ENCODE measurements at regions not wholly inside any gene's neighbourhood (a gene's known extent, or its start where the extent isn't known, plus 50 kb on each side); places are given as distances from the start of the nearest gene placed in this dataset.

DNA sequence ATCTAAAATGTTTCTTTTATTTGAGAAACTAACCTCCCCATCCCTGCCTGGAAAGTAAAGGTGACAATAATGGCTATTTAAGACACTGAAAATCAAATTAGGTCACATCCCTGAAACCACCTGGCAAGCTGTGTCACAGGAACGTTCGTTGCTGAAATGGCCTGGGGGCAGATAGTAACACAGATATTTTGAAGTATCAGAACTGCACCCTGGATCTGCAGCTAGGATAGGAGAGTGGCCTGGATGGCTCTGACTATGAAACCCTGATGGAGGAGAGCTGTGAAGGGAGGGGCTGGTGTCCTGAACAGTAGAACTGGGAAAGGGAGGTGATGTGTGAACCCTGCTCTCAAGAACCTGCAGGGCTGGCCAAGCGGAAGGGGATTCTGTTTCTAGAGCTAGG, 648.3 kb upstream of the CFAP20DC start:
- DNase-seq (ENCODE audit: low spot score in 2 of 2) (no peak), ATAC-seq (replicated peaks; ENCODE audit: extremely low read depth, poor library complexity, severe bottlenecking) (no peak)
- no peak overlapping the region for H3K4me3 Mint-ChIP-seq
- H3K27ac Mint-ChIP-seq (ENCODE audit: low read depth), result no peak overlapping the region
- no peaks in the 10 kb centered on the region for H3K9me3 Mint-ChIP-seq
- H3K27me3 Mint-ChIP-seq, result no peaks in the 10 kb centered on the region
- H3K36me3 Mint-ChIP-seq (ENCODE audit: insufficient read depth), result peaks cover 3% of the 10 kb centered on the region
- H3K4me1 Mint-ChIP-seq, result no peaks in the 10 kb centered on the region

DNA sequence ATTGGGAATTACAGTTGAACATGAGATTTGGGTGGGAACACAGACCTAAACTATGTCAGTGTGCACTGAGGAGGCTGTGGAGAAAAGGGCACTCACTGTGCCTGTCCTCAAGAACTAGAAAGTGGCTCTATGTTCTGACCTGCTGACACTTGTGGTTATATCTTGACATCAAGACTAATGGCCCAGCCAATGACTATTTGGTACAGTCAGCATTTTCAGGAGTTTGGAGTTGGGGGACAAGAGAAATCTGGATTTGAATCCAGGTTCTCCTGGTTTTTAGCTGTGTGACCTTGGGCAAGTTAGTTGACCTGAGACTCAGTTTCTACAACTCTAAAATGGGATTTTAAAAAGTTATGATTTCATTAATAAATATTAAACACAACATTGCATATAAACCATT, 647.0 kb upstream of the CFAP20DC start:
- no peaks in the 10 kb centered on the region for H3K9me3 Mint-ChIP-seq
- no peak overlapping the region for H3K27ac Mint-ChIP-seq (ENCODE audit: low read depth)
- no peaks in the 10 kb centered on the region for H3K27me3 Mint-ChIP-seq
- H3K4me1 Mint-ChIP-seq, result no peaks in the 10 kb centered on the region
- DNase-seq (ENCODE audit: low spot score in 2 of 2) (no peak), ATAC-seq (replicated peaks; ENCODE audit: extremely low read depth, poor library complexity, severe bottlenecking) (no peak)
- peaks cover 3% of the 10 kb centered on the region for H3K36me3 Mint-ChIP-seq (ENCODE audit: insufficient read depth)
- H3K4me3 Mint-ChIP-seq, result no peak overlapping the region

GRCh38 chr3:59695860-59696259, 646.0 kb upstream of the CFAP20DC start:
- no peak for ATAC-seq (replicated peaks; ENCODE audit: extremely low read depth, poor library complexity, severe bottlenecking)
- Mint-ChIP-seq H3K27ac (ENCODE audit: low read depth) (no peak overlapping the region), H3K4me1 (no peaks in the 10 kb centered on the region), H3K27me3 (no peaks in the 10 kb centered on the region), H3K4me3 (no peak overlapping the region), H3K9me3 (no peaks in the 10 kb centered on the region), H3K36me3 (ENCODE audit: insufficient read depth) (peaks cover 3% of the 10 kb centered on the region)
- no peak for DNase-seq (ENCODE audit: low spot score in 2 of 2)

- Mint-ChIP-seq H3K27me3 (no peaks in the 10 kb centered on the region), H3K4me1 (no peaks in the 10 kb centered on the region), H3K36me3 (ENCODE audit: insufficient read depth) (peaks cover 2% of the 10 kb centered on the region), H3K27ac (ENCODE audit: low read depth) (no peak overlapping the region), H3K4me3 (no peak overlapping the region), H3K9me3 (no peaks in the 10 kb centered on the region)
- DNase-seq (ENCODE audit: low spot score in 2 of 2), result no peak
- ATAC-seq (replicated peaks; ENCODE audit: extremely low read depth, poor library complexity, severe bottlenecking), result no peak
Measured at GRCh38 chr3:59692117-59692516, 642.3 kb upstream of the CFAP20DC start.

GRCh38 chr3:59690886-59691285, 641.1 kb upstream of the CFAP20DC start:
- Mint-ChIP-seq H3K9me3 (no peaks in the 10 kb centered on the region), H3K27ac (ENCODE audit: low read depth) (no peak overlapping the region), H3K27me3 (no peaks in the 10 kb centered on the region), H3K4me1 (no peaks in the 10 kb centered on the region), H3K4me3 (no peak overlapping the region), H3K36me3 (ENCODE audit: insufficient read depth) (peaks cover 2% of the 10 kb centered on the region)
- ATAC-seq (replicated peaks; ENCODE audit: extremely low read depth, poor library complexity, severe bottlenecking), result no peak
- no peak for DNase-seq (ENCODE audit: low spot score in 2 of 2)

DNA sequence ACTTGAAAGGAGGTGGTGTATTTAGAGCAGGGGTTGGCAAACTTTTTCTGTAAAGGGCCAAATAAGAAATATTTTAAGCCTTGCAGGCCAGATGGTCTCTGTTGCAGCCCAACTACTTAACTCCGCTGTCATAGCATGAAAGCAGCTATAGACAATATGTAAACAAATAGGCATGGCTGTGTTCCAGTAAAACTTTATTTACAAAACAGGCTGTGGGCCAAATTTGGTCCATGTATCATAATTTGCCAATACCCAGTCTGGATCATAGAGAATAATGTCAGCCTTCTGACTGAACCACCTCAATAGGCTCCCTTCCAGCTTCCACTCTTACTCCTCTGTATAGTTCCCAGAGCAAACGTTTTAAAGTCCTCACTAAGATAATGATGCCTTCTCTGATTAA, 638.8 kb upstream of the CFAP20DC start:
- no peaks in the 10 kb centered on the region for H3K9me3 Mint-ChIP-seq
- DNase-seq (ENCODE audit: low spot score in 2 of 2) (no peak), ATAC-seq (replicated peaks; ENCODE audit: extremely low read depth, poor library complexity, severe bottlenecking) (no peak)
- H3K4me3 Mint-ChIP-seq, result no peak overlapping the region
- H3K4me1 Mint-ChIP-seq, result no peaks in the 10 kb centered on the region
- H3K36me3 Mint-ChIP-seq (ENCODE audit: insufficient read depth), result no peaks in the 10 kb centered on the region
- H3K27me3 Mint-ChIP-seq, result no peaks in the 10 kb centered on the region
- no peak overlapping the region for H3K27ac Mint-ChIP-seq (ENCODE audit: low read depth)

- Mint-ChIP-seq H3K9me3 (no peaks in the 10 kb centered on the region), H3K27ac (ENCODE audit: low read depth) (no peak overlapping the region), H3K4me1 (no peaks in the 10 kb centered on the region), H3K4me3 (no peak overlapping the region), H3K36me3 (ENCODE audit: insufficient read depth) (no peaks in the 10 kb centered on the region), H3K27me3 (no peaks in the 10 kb centered on the region)
- no peak for DNase-seq (ENCODE audit: low spot score in 2 of 2)
- ATAC-seq (replicated peaks; ENCODE audit: extremely low read depth, poor library complexity, severe bottlenecking), result no peak
Measured at GRCh38 chr3:59685432-59685831, 635.6 kb upstream of the CFAP20DC start.

GRCh38 chr3:59684766-59685165, 634.9 kb upstream of the CFAP20DC start:
- H3K36me3 Mint-ChIP-seq (ENCODE audit: insufficient read depth), result no peaks in the 10 kb centered on the region
- H3K27ac Mint-ChIP-seq (ENCODE audit: low read depth), result no peak overlapping the region
- H3K4me1 Mint-ChIP-seq, result no peaks in the 10 kb centered on the region
- DNase-seq (ENCODE audit: low spot score in 2 of 2), result no peak
- no peak for ATAC-seq (replicated peaks; ENCODE audit: extremely low read depth, poor library complexity, severe bottlenecking)
- H3K27me3 Mint-ChIP-seq, result no peaks in the 10 kb centered on the region
- no peak overlapping the region for H3K4me3 Mint-ChIP-seq
- no peaks in the 10 kb centered on the region for H3K9me3 Mint-ChIP-seq

- Mint-ChIP-seq H3K36me3 (ENCODE audit: insufficient read depth) (no peaks in the 10 kb centered on the region), H3K4me1 (no peaks in the 10 kb centered on the region), H3K27ac (ENCODE audit: low read depth) (no peak overlapping the region), H3K4me3 (no peak overlapping the region), H3K9me3 (no peaks in the 10 kb centered on the region), H3K27me3 (no peaks in the 10 kb centered on the region)
- ATAC-seq (replicated peaks; ENCODE audit: extremely low read depth, poor library complexity, severe bottlenecking) (no peak), DNase-seq (ENCODE audit: low spot score in 2 of 2) (no peak)
Measured at GRCh38 chr3:59680919-59681318, 631.1 kb upstream of the CFAP20DC start.

GRCh38 chr3:59677747-59678702, 628.2 kb upstream of the CFAP20DC start:
- Mint-ChIP-seq H3K4me1 (no peaks in the 10 kb centered on the region), H3K4me3 (no peak overlapping the region), H3K9me3 (no peaks in the 10 kb centered on the region), H3K27me3 (no peaks in the 10 kb centered on the region), H3K27ac (ENCODE audit: low read depth) (no peak overlapping the region), H3K36me3 (ENCODE audit: insufficient read depth) (no peaks in the 10 kb centered on the region)
- no peak for DNase-seq (ENCODE audit: low spot score in 2 of 2)
- no peak for ATAC-seq (replicated peaks; ENCODE audit: extremely low read depth, poor library complexity, severe bottlenecking)

GRCh38 chr3:59675495-59675894, 625.7 kb upstream of the CFAP20DC start:
- ATAC-seq (replicated peaks; ENCODE audit: extremely low read depth, poor library complexity, severe bottlenecking) (no peak), DNase-seq (ENCODE audit: low spot score in 2 of 2) (no peak)
- Mint-ChIP-seq H3K27ac (ENCODE audit: low read depth) (no peak overlapping the region), H3K27me3 (no peaks in the 10 kb centered on the region), H3K9me3 (no peaks in the 10 kb centered on the region), H3K4me1 (no peaks in the 10 kb centered on the region), H3K36me3 (ENCODE audit: insufficient read depth) (no peaks in the 10 kb centered on the region), H3K4me3 (no peak overlapping the region)

GRCh38 chr3:59663076-59663850, 613.4 kb upstream of the CFAP20DC start:
- no peak for ATAC-seq (replicated peaks; ENCODE audit: extremely low read depth, poor library complexity, severe bottlenecking)

More at GRCh38 chr3:59663076-59663850, 613.4 kb upstream of the CFAP20DC start:
- Mint-ChIP-seq H3K4me3 (no peak overlapping the region), H3K36me3 (ENCODE audit: insufficient read depth) (no peaks in the 10 kb centered on the region), H3K27me3 (no peaks in the 10 kb centered on the region), H3K27ac (ENCODE audit: low read depth) (no peak overlapping the region), H3K4me1 (no peaks in the 10 kb centered on the region), H3K9me3 (no peaks in the 10 kb centered on the region)
- DNase-seq (ENCODE audit: low spot score in 2 of 2), result no peak

All from central memory CD8-positive, alpha-beta T cell (primary cell).